ENCODE measurements at regions not wholly inside any gene's neighbourhood (a gene's known extent, or its start where the extent isn't known, plus 50 kb on each side); places are given as distances from the start of the nearest gene placed in this dataset.
"Not testable (repeated sequence)": the region's sequence is repeated elsewhere in the genome, so short reads cannot be mapped to it uniquely, and the experiment has no call there.

- not testable (repeated sequence) for H3K79me2 ChIP-seq (ENCODE audit: low read length); H3K4me3 ChIP-seq (ENCODE audit: low read length); H2AFZ ChIP-seq (ENCODE audit: low read length); H4K20me1 ChIP-seq (ENCODE audit: insufficient read depth, low read depth, low read length); DNase-seq; H3K9ac ChIP-seq (ENCODE audit: low read length); H3K4me1 ChIP-seq (ENCODE audit: low read length); H3K27ac ChIP-seq (ENCODE audit: low read length); H3K4me2 ChIP-seq (ENCODE audit: low read depth, low read length, poor library complexity, severe bottlenecking); H3K36me3 ChIP-seq (ENCODE audit: insufficient read depth, low read length); H3K9me2 ChIP-seq (replicated peaks; ENCODE audit: insufficient read depth, low read length)
- peaks cover 33% of the 10 kb centered on the region for H3K9me3 ChIP-seq (ENCODE audit: low read length)
- peaks cover 17% of the 10 kb centered on the region; the same call in 1 of the 2 replicates for H3K27me3 ChIP-seq (ENCODE audit: low read length)
Measured at GRCh38 chr3:194903447-194903846, 217.8 kb downstream of the FAM43A start.

GRCh38 chr3:194904999-194905398 lies 219.3 kb downstream of the FAM43A start:
- not testable (repeated sequence) for H3K4me1 ChIP-seq (ENCODE audit: low read length); H3K4me3 ChIP-seq (ENCODE audit: low read length); H3K9me2 ChIP-seq (replicated peaks; ENCODE audit: insufficient read depth, low read length); DNase-seq; H3K27ac ChIP-seq (ENCODE audit: low read length); H3K9ac ChIP-seq (ENCODE audit: low read length); H3K4me2 ChIP-seq (ENCODE audit: low read depth, low read length, poor library complexity, severe bottlenecking); H4K20me1 ChIP-seq (ENCODE audit: insufficient read depth, low read depth, low read length); H3K79me2 ChIP-seq (ENCODE audit: low read length); H3K36me3 ChIP-seq (ENCODE audit: insufficient read depth, low read length); H2AFZ ChIP-seq (ENCODE audit: low read length)
- peaks cover 17% of the 10 kb centered on the region; the same call in 1 of the 2 replicates for H3K27me3 ChIP-seq (ENCODE audit: low read length)
- peaks cover 26% of the 10 kb centered on the region for H3K9me3 ChIP-seq (ENCODE audit: low read length)

- no peak overlapping the region for H3K4me3 ChIP-seq (ENCODE audit: low read length)
- H3K27ac ChIP-seq (ENCODE audit: low read length), result no peak overlapping the region
- H3K27me3 ChIP-seq (ENCODE audit: low read length), result peaks cover 10% of the 10 kb centered on the region; the same call in 1 of the 2 replicates
- no peaks in the 10 kb centered on the region for H4K20me1 ChIP-seq (ENCODE audit: insufficient read depth, low read depth, low read length)
- H3K9ac ChIP-seq (ENCODE audit: low read length), result no peak overlapping the region
- H2AFZ ChIP-seq (ENCODE audit: low read length), result no peak overlapping the region
- H3K9me3 ChIP-seq (ENCODE audit: low read length), result peaks cover 19% of the 10 kb centered on the region
- no peak for DNase-seq
- no peaks in the 10 kb centered on the region for H3K79me2 ChIP-seq (ENCODE audit: low read length)
- H3K4me2 ChIP-seq (ENCODE audit: low read depth, low read length, poor library complexity, severe bottlenecking), result no peak overlapping the region
- no peaks in the 10 kb centered on the region; the same call in 1 of the 2 replicates for H3K36me3 ChIP-seq (ENCODE audit: insufficient read depth, low read length)
- H3K4me1 ChIP-seq (ENCODE audit: low read length), result no peaks in the 10 kb centered on the region
- no peaks in the 10 kb centered on the region for H3K9me2 ChIP-seq (replicated peaks; ENCODE audit: insufficient read depth, low read length)
Measured at GRCh38 chr3:194905696-194906095, 220.0 kb downstream of the FAM43A start.

DNA sequence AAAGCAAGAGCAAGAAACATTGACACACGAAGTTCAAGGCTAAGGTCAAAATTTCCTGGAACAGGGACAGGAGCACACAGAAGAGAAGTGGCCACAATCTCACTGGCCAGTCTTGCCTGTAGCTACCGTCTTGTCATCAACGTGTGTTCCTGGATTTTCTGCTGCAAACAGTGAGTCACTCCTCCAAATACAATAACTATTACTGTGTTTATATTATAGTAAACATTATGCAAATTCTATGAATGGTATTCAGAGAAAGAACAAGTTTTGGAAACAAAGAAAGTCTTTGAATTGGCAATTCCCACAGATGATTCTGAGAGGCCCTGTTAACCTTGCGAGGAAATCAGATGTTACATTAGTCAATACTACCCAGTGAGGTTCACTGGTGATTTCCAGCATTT lies 220.5 kb downstream of the FAM43A start:
- H3K27ac ChIP-seq (ENCODE audit: low read length), result no peak overlapping the region

GRCh38 chr3:194906970-194907629 lies 221.4 kb downstream of the FAM43A start:
- Histone ChIP-seq H4K20me1 (ENCODE audit: insufficient read depth, low read depth, low read length) (no peaks in the 10 kb centered on the region), H3K27ac (ENCODE audit: low read length) (no peak overlapping the region), H3K27me3 (ENCODE audit: low read length) (peaks cover 10% of the 10 kb centered on the region; the same call in 1 of the 2 replicates), H3K4me1 (ENCODE audit: low read length) (no peaks in the 10 kb centered on the region), H3K9ac (ENCODE audit: low read length) (no peak overlapping the region), H2AFZ (ENCODE audit: low read length) (no peak overlapping the region), H3K4me2 (ENCODE audit: low read depth, low read length, poor library complexity, severe bottlenecking) (no peak overlapping the region), H3K9me3 (ENCODE audit: low read length) (peaks cover 18% of the 10 kb centered on the region), H3K4me3 (ENCODE audit: low read length) (no peak overlapping the region), H3K9me2 (replicated peaks; ENCODE audit: insufficient read depth, low read length) (no peaks in the 10 kb centered on the region), H3K79me2 (ENCODE audit: low read length) (no peaks in the 10 kb centered on the region), H3K36me3 (ENCODE audit: insufficient read depth, low read length) (no peaks in the 10 kb centered on the region)
- DNase-seq, result no peak

More for the DNA sequence above, 220.5 kb downstream of the FAM43A start:
- Histone ChIP-seq H4K20me1 (ENCODE audit: insufficient read depth, low read depth, low read length) (no peaks in the 10 kb centered on the region), H2AFZ (ENCODE audit: low read length) (no peak overlapping the region), H3K79me2 (ENCODE audit: low read length) (no peaks in the 10 kb centered on the region), H3K27me3 (ENCODE audit: low read length) (peaks cover 10% of the 10 kb centered on the region; the same call in 1 of the 2 replicates), H3K9ac (ENCODE audit: low read length) (no peak overlapping the region), H3K4me3 (ENCODE audit: low read length) (no peak overlapping the region), H3K4me1 (ENCODE audit: low read length) (no peaks in the 10 kb centered on the region), H3K9me2 (replicated peaks; ENCODE audit: insufficient read depth, low read length) (no peaks in the 10 kb centered on the region), H3K4me2 (ENCODE audit: low read depth, low read length, poor library complexity, severe bottlenecking) (no peak overlapping the region), H3K36me3 (ENCODE audit: insufficient read depth, low read length) (no peaks in the 10 kb centered on the region), H3K9me3 (ENCODE audit: low read length) (peaks cover 18% of the 10 kb centered on the region)
- DNase-seq, result no peak

DNA sequence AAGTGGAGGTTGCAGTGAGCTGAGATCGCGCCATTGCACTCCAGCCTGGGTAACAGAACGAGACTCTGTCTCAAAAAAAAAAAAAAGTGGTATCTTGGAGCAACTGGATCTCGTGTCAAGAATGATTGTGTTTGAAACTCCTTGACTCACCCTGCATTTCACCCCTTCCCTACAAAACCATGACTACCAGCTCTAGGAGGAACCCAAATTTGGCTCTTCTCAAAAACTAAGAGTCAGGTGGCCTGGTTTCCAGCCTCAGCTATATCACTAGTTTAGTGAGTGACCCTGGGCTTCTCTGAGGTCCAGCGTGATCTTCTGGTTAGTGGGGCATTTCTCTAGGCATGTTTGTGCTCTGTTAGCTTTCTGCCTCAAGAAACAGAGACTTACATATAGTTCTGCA lies 222.1 kb downstream of the FAM43A start:
- no peaks in the 10 kb centered on the region for H3K36me3 ChIP-seq (ENCODE audit: insufficient read depth, low read length)
- peaks cover 10% of the 10 kb centered on the region; the same call in 1 of the 2 replicates for H3K27me3 ChIP-seq (ENCODE audit: low read length)
- no peak overlapping the region for H3K27ac ChIP-seq (ENCODE audit: low read length)
- no peaks in the 10 kb centered on the region for H3K4me1 ChIP-seq (ENCODE audit: low read length)
- H4K20me1 ChIP-seq (ENCODE audit: insufficient read depth, low read depth, low read length), result no peaks in the 10 kb centered on the region
- H3K4me2 ChIP-seq (ENCODE audit: low read depth, low read length, poor library complexity, severe bottlenecking), result no peak overlapping the region
- H3K79me2 ChIP-seq (ENCODE audit: low read length), result no peaks in the 10 kb centered on the region
- H3K9me2 ChIP-seq (replicated peaks; ENCODE audit: insufficient read depth, low read length), result no peaks in the 10 kb centered on the region
- DNase-seq, result no peak
- no peak overlapping the region for H3K4me3 ChIP-seq (ENCODE audit: low read length)
- peaks cover 18% of the 10 kb centered on the region for H3K9me3 ChIP-seq (ENCODE audit: low read length)
- H2AFZ ChIP-seq (ENCODE audit: low read length), result no peak overlapping the region
- no peak overlapping the region for H3K9ac ChIP-seq (ENCODE audit: low read length)

DNA sequence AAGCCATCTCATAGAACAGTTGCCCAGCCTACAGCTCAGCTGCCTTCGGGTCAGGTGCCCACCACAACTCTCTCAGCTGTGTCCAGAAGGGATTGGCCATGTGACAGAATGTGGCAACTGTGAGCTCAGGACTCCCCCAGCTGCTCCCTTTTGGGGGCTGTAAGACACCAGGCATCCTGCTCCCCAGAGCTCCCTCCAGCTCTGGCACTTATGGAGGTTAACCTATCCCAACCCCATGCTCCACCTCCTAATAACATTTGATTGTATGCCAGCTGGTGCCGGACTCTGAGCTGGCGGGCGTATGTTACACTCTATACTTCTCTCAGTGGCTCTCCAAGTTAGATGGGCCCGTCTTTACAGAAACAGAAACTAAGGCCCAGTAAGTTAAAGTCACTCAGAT lies 222.8 kb downstream of the FAM43A start:
- Histone ChIP-seq H3K27ac (ENCODE audit: low read length) (no peak overlapping the region), H2AFZ (ENCODE audit: low read length) (no peak overlapping the region), H3K36me3 (ENCODE audit: insufficient read depth, low read length) (no peaks in the 10 kb centered on the region), H3K4me2 (ENCODE audit: low read depth, low read length, poor library complexity, severe bottlenecking) (no peak overlapping the region), H4K20me1 (ENCODE audit: insufficient read depth, low read depth, low read length) (no peaks in the 10 kb centered on the region), H3K79me2 (ENCODE audit: low read length) (no peaks in the 10 kb centered on the region), H3K9me3 (ENCODE audit: low read length) (peaks cover 17% of the 10 kb centered on the region), H3K9me2 (replicated peaks; ENCODE audit: insufficient read depth, low read length) (no peaks in the 10 kb centered on the region), H3K27me3 (ENCODE audit: low read length) (peaks cover 10% of the 10 kb centered on the region; the same call in 1 of the 2 replicates), H3K4me1 (ENCODE audit: low read length) (no peaks in the 10 kb centered on the region), H3K9ac (ENCODE audit: low read length) (no peak overlapping the region), H3K4me3 (ENCODE audit: low read length) (no peak overlapping the region)
- no peak for DNase-seq

- Histone ChIP-seq H3K27me3 (ENCODE audit: low read length) (peaks cover 7% of the 10 kb centered on the region; the same call in 1 of the 2 replicates), H3K4me2 (ENCODE audit: low read depth, low read length, poor library complexity, severe bottlenecking) (no peak overlapping the region), H3K9me3 (ENCODE audit: low read length) (peaks cover 13% of the 10 kb centered on the region), H4K20me1 (ENCODE audit: insufficient read depth, low read depth, low read length) (no peaks in the 10 kb centered on the region), H3K27ac (ENCODE audit: low read length) (no peak overlapping the region), H3K9ac (ENCODE audit: low read length) (no peak overlapping the region), H2AFZ (ENCODE audit: low read length) (no peak overlapping the region), H3K9me2 (replicated peaks; ENCODE audit: insufficient read depth, low read length) (no peaks in the 10 kb centered on the region), H3K36me3 (ENCODE audit: insufficient read depth, low read length) (no peaks in the 10 kb centered on the region), H3K79me2 (ENCODE audit: low read length) (no peaks in the 10 kb centered on the region), H3K4me1 (ENCODE audit: low read length) (no peaks in the 10 kb centered on the region), H3K4me3 (ENCODE audit: low read length) (no peak overlapping the region)
- no peak for DNase-seq
Measured at GRCh38 chr3:194908972-194909371, 223.3 kb downstream of the FAM43A start.
